Choroid plexus epithelial cell (primary cell): ENCODE measurements at regions not wholly inside any gene's neighbourhood (a gene's known extent, or its start where the extent isn't known, plus 50 kb on each side); places are given as distances from the start of the nearest gene placed in this dataset.
"Not testable (repeated sequence)": the region's sequence is repeated elsewhere in the genome, so short reads cannot be mapped to it uniquely, and the experiment has no call there.

ENCODE experiments used
- DNase-seq: peaks from one replicate; pipeline ENCODE4 v3.0.0-alpha.2; 2010; ENCODE audit warnings: low read depth
- H3K4me3 ChIP-seq: 2 replicates; pipeline ENCODE4 v1.5.1; 2011; ENCODE audit warnings: low read depth, mild to moderate bottlenecking, control low read depth, low read length, moderate library complexity
- CTCF ChIP-seq: conservative IDR thresholded peaks from 2 replicates; pipeline ENCODE4 v1.5.1; 2011; ENCODE audit warnings: low read depth, mild to moderate bottlenecking, control low read depth, inconsistent platforms, low read length, moderate library complexity

- no peak for TF ChIP-seq CTCF
- H3K4me3 ChIP-seq: no peak overlapping the region
- DNase-seq: no peak
Observed at GRCh38 chr3:13998831-13999230, 119.0 kb upstream of the WNT7A start.

DNA sequence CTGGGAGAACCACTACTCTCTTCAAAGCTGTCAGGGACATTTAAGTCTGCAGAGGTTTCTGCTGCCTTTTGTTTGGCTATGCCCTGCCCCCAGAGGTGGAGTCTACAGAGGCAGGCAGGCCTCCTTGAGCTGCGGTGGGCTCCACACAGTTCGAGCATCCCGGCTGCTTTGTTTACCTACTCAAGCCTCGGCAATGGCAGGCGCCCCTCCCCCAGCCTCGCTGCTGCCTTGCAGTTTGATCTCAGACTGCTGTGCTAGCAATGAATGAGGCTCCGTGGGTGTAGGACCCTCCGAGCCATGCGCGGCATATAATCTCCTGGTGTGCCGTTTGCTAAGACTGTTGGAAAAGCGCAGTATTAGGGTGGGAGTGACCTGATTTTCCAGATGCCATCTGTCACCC lies 115.3 kb upstream of the WNT7A start:
- not testable (repeated sequence) for H3K4me3 ChIP-seq, DNase-seq

- H3K4me3 ChIP-seq, DNase-seq: not testable (repeated sequence)
Observed at GRCh38 chr3:13988925-13989324, 109.1 kb upstream of the WNT7A start.

- H3K4me3 ChIP-seq: no peak overlapping the region
- DNase-seq: no peak
- TF ChIP-seq CTCF: no peak
Observed at GRCh38 chr3:13976469-13976868, 96.6 kb upstream of the WNT7A start.

DNA sequence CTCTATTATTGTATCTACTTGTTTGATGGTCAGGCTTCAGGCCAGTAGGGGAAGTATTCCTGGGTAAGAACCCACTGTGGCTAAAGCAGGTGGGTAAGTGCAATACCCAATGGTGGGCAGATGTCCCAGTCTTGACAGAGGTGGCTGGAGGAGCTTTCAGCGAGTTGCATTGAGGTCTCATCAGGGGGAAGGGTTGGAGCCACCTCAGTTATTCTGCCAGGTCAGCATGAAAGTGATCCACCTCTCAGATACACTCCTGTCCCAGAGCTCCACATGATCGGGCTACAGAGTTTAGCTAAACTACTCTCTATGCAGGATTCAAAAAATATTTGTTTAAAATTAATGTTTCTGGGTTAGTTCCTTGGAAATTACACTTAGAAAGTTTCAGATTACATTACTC lies 95.8 kb upstream of the WNT7A start:
- no peak for TF ChIP-seq CTCF
- DNase-seq: no peak
- no peak overlapping the region for H3K4me3 ChIP-seq

DNA sequence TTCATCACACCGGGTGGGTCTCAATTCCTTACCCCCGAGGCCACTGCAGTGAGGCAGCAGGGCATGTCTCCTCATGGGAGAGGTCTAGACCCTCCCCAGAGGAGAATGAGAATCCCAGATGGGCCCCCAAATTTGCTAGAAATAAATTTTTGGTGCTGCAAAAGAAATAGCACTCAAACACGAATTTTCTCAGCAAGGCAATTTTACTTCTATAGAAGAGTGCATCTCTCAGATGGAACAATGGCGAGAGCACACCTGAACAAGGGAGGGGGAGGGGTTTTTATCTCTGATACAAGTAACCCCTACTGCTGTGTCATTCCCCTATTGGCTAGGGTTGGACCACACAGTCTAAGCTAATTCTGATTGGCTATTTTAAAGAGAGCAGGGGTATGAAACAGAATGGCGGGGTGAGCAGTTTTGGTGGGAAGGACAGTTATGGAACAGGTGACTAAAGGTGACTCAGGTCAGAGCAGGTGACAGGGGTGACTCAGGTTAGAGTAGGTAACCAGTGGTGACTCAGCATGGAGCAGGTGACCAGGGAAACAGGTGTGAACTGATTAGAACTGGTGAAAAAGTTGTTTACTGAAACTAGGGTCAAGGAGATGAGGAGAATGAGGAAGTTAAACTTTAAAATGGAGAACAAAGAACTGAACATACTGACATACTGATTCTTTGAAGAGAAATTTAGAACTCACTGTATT lies 93.0 kb upstream of the WNT7A start:
- no peak overlapping the region for H3K4me3 ChIP-seq
- no peak for DNase-seq
- TF ChIP-seq CTCF: no peak

DNA sequence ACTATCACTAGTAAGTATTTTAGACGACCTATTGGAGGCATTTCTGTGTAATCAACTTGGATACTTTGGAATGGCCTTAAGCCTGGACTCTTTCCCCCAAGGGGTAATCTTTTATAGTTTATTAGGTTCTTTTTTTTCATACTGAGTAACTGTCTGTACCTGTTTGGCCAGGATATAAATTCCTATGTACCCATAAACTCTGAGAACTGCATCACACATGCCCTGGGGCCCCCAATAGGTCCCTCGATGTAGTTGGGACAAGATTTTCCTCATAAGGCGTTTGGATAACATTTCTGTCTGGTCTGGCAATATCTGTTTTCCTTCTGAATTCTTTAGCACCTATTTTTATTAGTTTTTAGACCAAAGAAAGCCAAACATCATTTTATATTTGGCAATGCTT lies 86.4 kb upstream of the WNT7A start:
- no peak for DNase-seq
- H3K4me3 ChIP-seq: no peak overlapping the region
- TF ChIP-seq CTCF: no peak

GRCh38 chr3:13963137-13963886 lies 83.4 kb upstream of the WNT7A start:
- no peak for TF ChIP-seq CTCF
- H3K4me3 ChIP-seq: no peak overlapping the region
- DNase-seq: no peak
